HCT116 (cell line): ENCODE measurements at regions not wholly inside any gene's neighbourhood (a gene's known extent, or its start where the extent isn't known, plus 50 kb on each side); places are given as distances from the start of the nearest gene placed in this dataset.

Source experiments
- ATAC-seq: fragments of 200-7000 bp; cut with Tn5 transposase; 2 replicates; pipeline ENCODE4 v1.9.1; 2020; ENCODE audit warnings: mild to moderate bottlenecking, moderate library complexity
- BruUV-seq: library from RNA; stranded (reverse); fragments of 400-500 nt; replicated peaks from 2 replicates; lab custom pipeline; 2021; lab: Mats Ljungman, UMichigan
- CTCF ChIA-PET: fragments of 300-600 bp; sonication (Branson Sonifier 250); formaldehyde crosslinking; loops from one replicate; lab custom pipeline; 2021; ENCODE audit warnings: antibody characterized with exemption; lab: Charles Lee
- POLR2A ChIA-PET: fragments of 300-600, 350-600 bp; sonication (Branson Sonifier 250); formaldehyde crosslinking; loops from one replicate; lab custom pipeline; 2021; ENCODE audit warnings: antibody characterized with exemption; lab: Charles Lee
- RAD21 ChIA-PET, 2 experiments: fragments of 300-600 bp; sonication (Branson Sonifier 250); formaldehyde crosslinking; loops; one replicate each; lab custom pipeline; 2023; ENCODE audit warnings: low total read pairs in 2 of 2; ENCODE audit not compliant: uncharacterized antibody in 2 of 2, unreplicated experiment in 2 of 2, low non-redundant PET in 1 of 2; lab: Charles Lee
- DNase-seq: peaks from one replicate; pipeline ENCODE4 v3.0.0-alpha.2; 2010; ENCODE audit warnings: low read depth, low spot score
- H2AFZ ChIP-seq: fragments of 200-600 bp; shearing (Covaris generic), sonication (generic); 2 replicates; pipeline ENCODE4 v1.6.1; 2017; ENCODE audit warnings: low read depth, mixed run types, mixed read lengths, antibody characterized with exemption, low read length; ENCODE audit not compliant: poor library complexity, severe bottlenecking
- H3K27ac ChIP-seq: 2 replicates; pipeline ENCODE4 v1.5.1; 2012; ENCODE audit warnings: low read depth, low read length
- H3K27me3 ChIP-seq: fragments of 200-600 bp; sonication (generic); 2 replicates; pipeline ENCODE4 v1.6.1; 2016; ENCODE audit warnings: mixed run types, low read length, mixed read lengths; ENCODE audit not compliant: insufficient read depth
- H3K36me3 ChIP-seq, 2 experiments: fragments of 200-500 bp in 1 of 2; fragments of 200-600 bp in 1 of 2; sonication (Bioruptor generic) in 1 of 2; sonication (generic) in 1 of 2; 2 replicates each; pipeline versions ENCODE4 v1.5.1 to v1.6.1; 2014 to 2016; ENCODE audit warnings: low read length in 2 of 2, inconsistent platforms in 1 of 2, mixed read lengths in 1 of 2, mixed run types in 1 of 2; ENCODE audit not compliant: insufficient read depth in 2 of 2, control insufficient read depth in 1 of 2
- H3K4me1 ChIP-seq, 2 experiments: fragments of 200-600 bp in 1 of 2; sonication (generic) in 1 of 2; 2 replicates each; pipeline versions ENCODE4 v1.5.1 to v1.6.1; 2012 to 2017; ENCODE audit warnings: low read length in 2 of 2, inconsistent platforms in 1 of 2, mild to moderate bottlenecking in 1 of 2, mixed read lengths in 1 of 2, mixed run types in 1 of 2, moderate library complexity in 1 of 2; ENCODE audit not compliant: insufficient read depth in 2 of 2, control insufficient read depth in 1 of 2
- H3K4me2 ChIP-seq: fragments of 200-600 bp; sonication (generic); 2 replicates; pipeline ENCODE4 v1.6.1; 2017; ENCODE audit warnings: mixed run types, low read length, mixed read lengths
- H3K4me3 ChIP-seq, 2 experiments: fragments of 200-600 bp in 1 of 2; sonication (generic) in 1 of 2; replicated peaks in 1 of 2; 2 replicates each; pipeline ENCODE4 v1.5.1; 2011 to 2016; ENCODE audit warnings: low read length in 2 of 2, control low read depth in 1 of 2, low read depth in 1 of 2, mild to moderate bottlenecking in 1 of 2, mixed read lengths in 1 of 2, mixed run types in 1 of 2
- H3K79me2 ChIP-seq: fragments of 200-600 bp; sonication (generic); 2 replicates; pipeline ENCODE4 v1.6.1; 2017; ENCODE audit warnings: mild to moderate bottlenecking, mixed run types, low read length, moderate library complexity, mixed read lengths; ENCODE audit not compliant: insufficient read depth
- H3K9ac ChIP-seq: fragments of 200-600 bp; sonication (generic); 2 replicates; pipeline ENCODE4 v1.6.1; 2016; ENCODE audit warnings: low read length, mixed read lengths
- H3K9me2 ChIP-seq: fragments of 200-600 bp; sonication (generic), shearing (Covaris generic); 2 replicates; pipeline ENCODE4 v1.6.1; 2017; ENCODE audit warnings: mixed run types, mild to moderate bottlenecking, moderate library complexity; ENCODE audit not compliant: insufficient read depth
- H3K9me3 ChIP-seq, 2 experiments: fragments of 200-500 bp in 1 of 2; fragments of 200-600 bp in 1 of 2; sonication (Bioruptor generic) in 1 of 2; sonication (generic) in 1 of 2; 2 replicates each; pipeline ENCODE4 v1.6.1; 2014 to 2017; ENCODE audit warnings: low read length in 2 of 2, mixed read lengths in 2 of 2, inconsistent platforms in 1 of 2, low read depth in 1 of 2, mild to moderate bottlenecking in 1 of 2, mixed run types in 1 of 2, moderate library complexity in 1 of 2; ENCODE audit not compliant: control insufficient read depth in 1 of 2, insufficient read depth in 1 of 2
- H4K20me1 ChIP-seq: fragments of 200-600 bp; sonication (generic), shearing (Covaris generic); 2 replicates; pipeline ENCODE4 v1.6.1; 2017; ENCODE audit warnings: mixed run types, mild to moderate bottlenecking, moderate library complexity; ENCODE audit not compliant: insufficient read depth
- EGR1 ChIP-seq: IDR thresholded peaks from 2 replicates; pipeline ENCODE4 v1.6.1; 2012; ENCODE audit warnings: low read depth
- EZH2phosphoT487 ChIP-seq: fragments of 200-600 bp; IDR thresholded peaks from 2 replicates; pipeline ENCODE4 v1.6.1; 2018; ENCODE audit warnings: antibody characterized with exemption, borderline replicate concordance
- POLR2A ChIP-seq: IDR thresholded peaks from 2 replicates; pipeline ENCODE4 v1.7.0; 2011; ENCODE audit warnings: borderline replicate concordance; ENCODE audit not compliant: insufficient read depth, insufficient read length; ENCODE audit errors: extremely low read depth
- POLR2AphosphoS5 ChIP-seq: IDR thresholded peaks from 2 replicates; pipeline ENCODE4 v1.6.1; 2011; ENCODE audit warnings: mild to moderate bottlenecking, low read depth, low read length, moderate library complexity
- RAD21 ChIP-seq: IDR thresholded peaks from 2 replicates; pipeline ENCODE4 v1.6.1; 2012; ENCODE audit warnings: low read depth, mild to moderate bottlenecking
- TCF7L2 ChIP-seq: IDR thresholded peaks from 2 replicates; pipeline ENCODE4 v1.7.0; 2011; ENCODE audit warnings: borderline replicate concordance, inconsistent platforms; ENCODE audit not compliant: insufficient read depth, insufficient read length; ENCODE audit errors: extremely low read depth
- ZNF274 ChIP-seq: fragments of 200-500 bp; sonication (Bioruptor generic); IDR thresholded peaks from 2 replicates; pipeline ENCODE4 v1.6.1; 2014; ENCODE audit warnings: mild to moderate bottlenecking, low read depth, low read length, inconsistent platforms
- intact Hi-C: fragments of 100-400 bp; cut with micrococcal nuclease; formaldehyde crosslinking; loops from 2 replicates; pipeline ENCODE4 v1.10.0; 2022
- TF ChIP-seq, protein P1 (sequence below): IDR thresholded peaks from 2 replicates; pipeline ENCODE4 v1.6.1; 2012
- TF ChIP-seq, protein P2 (sequence below): IDR thresholded peaks from 2 replicates; pipeline ENCODE4 v1.6.1; 2011; ENCODE audit warnings: mild to moderate bottlenecking, low read length, moderate library complexity; ENCODE audit not compliant: insufficient replicate concordance; ENCODE audit errors: extremely low read depth
- TF ChIP-seq, protein P3 (sequence below): IDR thresholded peaks from 2 replicates; pipeline ENCODE4 v1.6.1; 2012

DNA sequence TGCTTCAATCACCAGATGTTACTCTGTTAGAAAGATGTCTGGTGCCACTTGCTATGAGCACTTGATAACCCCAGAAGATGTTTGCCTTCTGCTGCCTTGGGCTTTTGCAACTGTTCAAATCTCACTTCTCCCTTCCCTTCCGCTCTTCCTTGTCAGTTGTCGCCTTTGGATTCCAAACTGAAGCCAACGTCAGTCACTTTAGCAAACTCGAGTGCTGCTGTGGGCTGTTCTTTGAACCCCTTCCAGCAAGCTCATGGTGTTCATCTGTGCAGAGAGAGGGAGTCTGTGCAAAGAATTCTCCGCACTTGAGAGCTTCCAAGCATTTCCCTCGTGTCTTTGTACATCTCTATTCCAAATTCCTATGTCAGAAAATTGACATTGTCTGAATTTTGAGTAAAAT is 879.4 kb downstream of the CDH11 start:
- DNase-seq: no peak
- H3K4me1 ChIP-seq: no peaks in the 10 kb centered on the region
- H4K20me1 ChIP-seq: no peaks in the 10 kb centered on the region; the same call in 1 of the 2 replicates
- no peak overlapping the region for H3K9ac ChIP-seq
- H3K9me3 ChIP-seq: peaks cover 0 to 26% of the 10 kb centered on the region in 2 experiments; a peak in 2 of 4 replicates
- H2AFZ ChIP-seq: no peak overlapping the region
- no peaks in the 10 kb centered on the region for H3K79me2 ChIP-seq
- TF ChIP-seq, protein P1, sequence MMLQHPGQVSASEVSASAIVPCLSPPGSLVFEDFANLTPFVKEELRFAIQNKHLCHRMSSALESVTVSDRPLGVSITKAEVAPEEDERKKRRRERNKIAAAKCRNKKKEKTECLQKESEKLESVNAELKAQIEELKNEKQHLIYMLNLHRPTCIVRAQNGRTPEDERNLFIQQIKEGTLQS: no peak
- TF ChIP-seq RAD21 (no peak), EGR1 (no peak), ZNF274 (no peak), POLR2AphosphoS5 (no peak), POLR2A (no peak), TCF7L2 (no peak), EZH2phosphoT487 (no peak)
- TF ChIP-seq, protein P2, sequence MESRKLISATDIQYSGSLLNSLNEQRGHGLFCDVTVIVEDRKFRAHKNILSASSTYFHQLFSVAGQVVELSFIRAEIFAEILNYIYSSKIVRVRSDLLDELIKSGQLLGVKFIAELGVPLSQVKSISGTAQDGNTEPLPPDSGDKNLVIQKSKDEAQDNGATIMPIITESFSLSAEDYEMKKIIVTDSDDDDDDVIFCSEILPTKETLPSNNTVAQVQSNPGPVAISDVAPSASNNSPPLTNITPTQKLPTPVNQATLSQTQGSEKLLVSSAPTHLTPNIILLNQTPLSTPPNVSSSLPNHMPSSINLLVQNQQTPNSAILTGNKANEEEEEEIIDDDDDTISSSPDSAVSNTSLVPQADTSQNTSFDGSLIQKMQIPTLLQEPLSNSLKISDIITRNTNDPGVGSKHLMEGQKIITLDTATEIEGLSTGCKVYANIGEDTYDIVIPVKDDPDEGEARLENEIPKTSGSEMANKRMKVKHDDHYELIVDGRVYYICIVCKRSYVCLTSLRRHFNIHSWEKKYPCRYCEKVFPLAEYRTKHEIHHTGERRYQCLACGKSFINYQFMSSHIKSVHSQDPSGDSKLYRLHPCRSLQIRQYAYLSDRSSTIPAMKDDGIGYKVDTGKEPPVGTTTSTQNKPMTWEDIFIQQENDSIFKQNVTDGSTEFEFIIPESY: no peak
- TF ChIP-seq, protein P3, sequence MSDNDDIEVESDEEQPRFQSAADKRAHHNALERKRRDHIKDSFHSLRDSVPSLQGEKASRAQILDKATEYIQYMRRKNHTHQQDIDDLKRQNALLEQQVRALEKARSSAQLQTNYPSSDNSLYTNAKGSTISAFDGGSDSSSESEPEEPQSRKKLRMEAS: no peak
- no peak overlapping the region for H3K27ac ChIP-seq
- no peak overlapping the region for H3K4me2 ChIP-seq
- H3K27me3 ChIP-seq: no peaks in the 10 kb centered on the region
- RAD21 ChIA-PET: no interaction called here
- H3K9me2 ChIP-seq: no peaks in the 10 kb centered on the region
- no peak for ATAC-seq
- no peak overlapping the region for H3K4me3 ChIP-seq
- intact Hi-C loops: no loop called here
- CTCF ChIA-PET: no interaction called here
- POLR2A ChIA-PET: no interaction called here
- no TSS peak for BruUV-seq
- no peaks in the 10 kb centered on the region for H3K36me3 ChIP-seq
